ENCODE measurements at regions not wholly inside any gene's neighbourhood (a gene's known extent, or its start where the extent isn't known, plus 50 kb on each side); places are given as distances from the start of the nearest gene placed in this dataset.

GRCh38 chr4:18127030-18127429, 105.5 kb upstream of the LCORL start:
- TF ChIP-seq POLR2AphosphoS5 (IDR thresholded peaks at IDR 0.05) (no peak), CTCF (IDR thresholded peaks at IDR 0.05) (no peak)

Data from sigmoid colon (tissue), 4 donors.